Ectodermal cell (in vitro differentiated cells): ENCODE measurements at regions not wholly inside any gene's neighbourhood (a gene's known extent, or its start where the extent isn't known, plus 50 kb on each side); places are given as distances from the start of the nearest gene placed in this dataset.

Experiments used
- H3K27ac ChIP-seq: 2 replicates; pipeline ENCODE4 v1.7.0; 2013; ENCODE audit warnings: mild to moderate bottlenecking, low read depth, low read length; ENCODE audit not compliant: insufficient read depth, poor library complexity, severe bottlenecking
- H3K27me3 ChIP-seq: 2 replicates; pipeline ENCODE4 v1.7.0; 2013; ENCODE audit warnings: mild to moderate bottlenecking, low read length; ENCODE audit not compliant: insufficient read depth, control insufficient read depth, poor library complexity, severe bottlenecking
- H3K36me3 ChIP-seq: one replicate; pipeline ENCODE4 v1.7.0; 2013; ENCODE audit warnings: low read length; ENCODE audit not compliant: control insufficient read depth, insufficient read depth
- H3K4me1 ChIP-seq: one replicate; pipeline ENCODE4 v1.7.0; 2013; ENCODE audit warnings: low read length; ENCODE audit not compliant: control insufficient read depth, insufficient read depth
- H3K4me3 ChIP-seq: 2 replicates; pipeline ENCODE4 v1.7.0; 2013; ENCODE audit warnings: low read depth, low read length, control low read depth; ENCODE audit not compliant: insufficient read depth
- H3K9me3 ChIP-seq: 2 replicates; pipeline ENCODE4 v1.7.0; 2013; ENCODE audit warnings: mild to moderate bottlenecking, low read length, moderate library complexity; ENCODE audit not compliant: control insufficient read depth
- whole genome bisulfite sequencing, 2 experiments: methylation state at CpG; one replicate each; pipeline ENCODE4 v1.1.7; 2013; ENCODE audit warnings: missing lambda C conversion rate in 2 of 2; 5-methylcytosine and 5-hydroxymethylcytosine counted together

GRCh38 chr2:67246791-67247190, 150.3 kb upstream of the ETAA1 start:
- Histone ChIP-seq H3K4me3 (no peak overlapping the region), H3K36me3 (no peaks in the 10 kb centered on the region), H3K27ac (no peak overlapping the region), H3K4me1 (no peaks in the 10 kb centered on the region), H3K9me3 (no peaks in the 10 kb centered on the region), H3K27me3 (no peaks in the 10 kb centered on the region)
- WGBS, 2 experiments: 96% methylated on average over 1 of the region's 1 CpG

GRCh38 chr2:67251741-67252140, 145.4 kb upstream of the ETAA1 start:
- H3K4me1 ChIP-seq: no peaks in the 10 kb centered on the region
- 87 to 96% methylated on average over 3 of the region's 3 CpGs for whole genome bisulfite sequencing, 2 experiments
- no peaks in the 10 kb centered on the region for H3K36me3 ChIP-seq
- no peak overlapping the region for H3K4me3 ChIP-seq
- H3K9me3 ChIP-seq: no peaks in the 10 kb centered on the region
- H3K27ac ChIP-seq: no peak overlapping the region
- H3K27me3 ChIP-seq: no peaks in the 10 kb centered on the region

GRCh38 chr2:67255933-67256615, 141.1 kb upstream of the ETAA1 start:
- H3K27ac ChIP-seq: no peak overlapping the region
- no peaks in the 10 kb centered on the region for H3K36me3 ChIP-seq
- H3K4me3 ChIP-seq: no peak overlapping the region
- H3K9me3 ChIP-seq: no peaks in the 10 kb centered on the region
- WGBS, 2 experiments: 90 to 95% methylated on average over 2 of the region's 2 CpGs
- no peaks in the 10 kb centered on the region for H3K27me3 ChIP-seq
- H3K4me1 ChIP-seq: no peaks in the 10 kb centered on the region

- WGBS, 2 experiments: 100% methylated on average over 1 to 2 of the region's 3 CpGs
These were observed 140.2 kb upstream of the ETAA1 start for GRCh38 chr2:67256892-67257291.

GRCh38 chr2:67258122-67258521, 139.0 kb upstream of the ETAA1 start:
- H3K27me3 ChIP-seq: no peaks in the 10 kb centered on the region
- no peak overlapping the region for H3K27ac ChIP-seq
- 65 to 74% methylated on average over 4 of the region's 4 CpGs for WGBS, 2 experiments
- no peaks in the 10 kb centered on the region for H3K36me3 ChIP-seq
- no peak overlapping the region for H3K4me3 ChIP-seq
- H3K9me3 ChIP-seq: no peaks in the 10 kb centered on the region
- H3K4me1 ChIP-seq: no peaks in the 10 kb centered on the region

More at GRCh38 chr2:67256892-67257291, 140.2 kb upstream of the ETAA1 start:
- no peaks in the 10 kb centered on the region for H3K4me1 ChIP-seq
- H3K27me3 ChIP-seq: no peaks in the 10 kb centered on the region
- no peaks in the 10 kb centered on the region for H3K36me3 ChIP-seq
- no peak overlapping the region for H3K4me3 ChIP-seq
- H3K9me3 ChIP-seq: no peaks in the 10 kb centered on the region
- H3K27ac ChIP-seq: no peak overlapping the region

GRCh38 chr2:67258831-67259230, 138.3 kb upstream of the ETAA1 start:
- no peak overlapping the region for H3K4me3 ChIP-seq
- 100% methylated on average over 1 of the region's 1 CpG; no CpG with 5 or more reads in 1 of the 2 experiments for WGBS, 2 experiments
- no peaks in the 10 kb centered on the region for H3K36me3 ChIP-seq
- no peak overlapping the region for H3K27ac ChIP-seq
- no peaks in the 10 kb centered on the region for H3K27me3 ChIP-seq
- no peaks in the 10 kb centered on the region for H3K4me1 ChIP-seq
- no peaks in the 10 kb centered on the region for H3K9me3 ChIP-seq

GRCh38 chr2:67259556-67260342, 137.4 kb upstream of the ETAA1 start:
- no peaks in the 10 kb centered on the region for H3K27me3 ChIP-seq
- 81 to 83% methylated on average over 5 of the region's 5 CpGs for WGBS, 2 experiments
- no peaks in the 10 kb centered on the region for H3K9me3 ChIP-seq
- no peaks in the 10 kb centered on the region for H3K36me3 ChIP-seq
- H3K27ac ChIP-seq: no peak overlapping the region
- no peak overlapping the region for H3K4me3 ChIP-seq
- H3K4me1 ChIP-seq: no peaks in the 10 kb centered on the region

- no peak overlapping the region for H3K4me3 ChIP-seq
- H3K4me1 ChIP-seq: no peaks in the 10 kb centered on the region
- H3K9me3 ChIP-seq: no peaks in the 10 kb centered on the region
- H3K27ac ChIP-seq: no peak overlapping the region
- 89% methylated on average over 15 to 16 of the region's 16 CpGs for WGBS, 2 experiments
- H3K36me3 ChIP-seq: no peaks in the 10 kb centered on the region
- H3K27me3 ChIP-seq: no peaks in the 10 kb centered on the region
These were observed 136.5 kb upstream of the ETAA1 start for GRCh38 chr2:67260343-67261277.

- Histone ChIP-seq H3K27me3 (no peaks in the 10 kb centered on the region), H3K4me3 (no peak overlapping the region), H3K4me1 (no peaks in the 10 kb centered on the region), H3K27ac (no peak overlapping the region), H3K9me3 (no peaks in the 10 kb centered on the region), H3K36me3 (no peaks in the 10 kb centered on the region)
- WGBS, 2 experiments: 74 to 78% methylated on average over 4 to 5 of the region's 5 CpGs
These were observed 129.9 kb upstream of the ETAA1 start for GRCh38 chr2:67267241-67267640.

GRCh38 chr2:67268797-67269196, 128.3 kb upstream of the ETAA1 start:
- Histone ChIP-seq H3K9me3 (no peaks in the 10 kb centered on the region), H3K27ac (no peak overlapping the region), H3K27me3 (no peaks in the 10 kb centered on the region), H3K4me3 (no peak overlapping the region), H3K4me1 (no peaks in the 10 kb centered on the region), H3K36me3 (no peaks in the 10 kb centered on the region)
- 96 to 100% methylated on average over 2 of the region's 2 CpGs for WGBS, 2 experiments
